Esophagus squamous epithelium (tissue), 5 donors: ENCODE measurements at regions not wholly inside any gene's neighbourhood (a gene's known extent, or its start where the extent isn't known, plus 50 kb on each side); places are given as distances from the start of the nearest gene placed in this dataset.

Source experiments
- DNase-seq: peaks from one replicate; lab custom pipeline; 2025; lab: John Stamatoyannopoulos, UW
- H3K27ac ChIP-seq, 4 donors: fragments of 200-600 bp; sonication (generic); one replicate each; pipeline ENCODE4 v1.5.1; 2016 to 2019; ENCODE audit warnings: mild to moderate bottlenecking in 1 of 4
- H3K27me3 ChIP-seq, 4 donors: fragments of 200-600 bp; sonication (generic); 1 replicate in 3 of 4; 2 replicates in 1 of 4; pipeline versions ENCODE4 v1.5.1 to v1.6.0; 2017 to 2021; ENCODE audit warnings: antibody characterized with exemption in 1 of 4
- H3K36me3 ChIP-seq, 3 donors: fragments of 200-600 bp; sonication (generic); one replicate each; pipeline ENCODE4 v1.5.1; 2016 to 2019
- H3K4me1 ChIP-seq, 3 donors: fragments of 200-600 bp; sonication (generic); one replicate each; pipeline ENCODE4 v1.5.1; 2017 to 2019
- H3K4me3 ChIP-seq, 4 donors: fragments of 200-600 bp; sonication (generic); 1 replicate in 3 of 4; 2 replicates in 1 of 4; pipeline ENCODE4 v1.5.1; 2016 to 2019; ENCODE audit warnings: mild to moderate bottlenecking in 2 of 4, moderate library complexity in 1 of 4
- H3K9me3 ChIP-seq, 3 donors: fragments of 200-600 bp; sonication (generic); one replicate each; pipeline ENCODE4 v1.5.1; 2016 to 2019
- POLR2A ChIP-seq, 4 donors: fragments of 450-650 bp; IDR thresholded peaks; one replicate each; pipeline ENCODE4 v1.6.1; 2017; ENCODE audit warnings: antibody characterized with exemption in 4 of 4, mild to moderate bottlenecking in 4 of 4, moderate library complexity in 3 of 4
- WGBS, 2 donors: methylation state at CpG; one replicate each; pipeline ENCODE4 v1.1.5; 2018; 5-methylcytosine and 5-hydroxymethylcytosine counted together
- intact Hi-C: fragments of 100-400 bp; cut with DNase I; formaldehyde crosslinking; loops from one replicate; pipeline ENCODE4 v1.15.0; 2022
- TF ChIP-seq, protein P1 (sequence below), 6 experiments: fragments of 450-650 bp in 4 of 6; fragments of 200-600 bp in 2 of 6; sonication (generic) in 2 of 6; IDR thresholded peaks; one replicate each; pipeline ENCODE4 v1.5.1; 2016 to 2019; ENCODE audit warnings: antibody characterized with exemption in 6 of 6, mild to moderate bottlenecking in 4 of 6, moderate library complexity in 4 of 6
- donor health status: DM: yes; HTN: yes; CAD: no.

DNA sequence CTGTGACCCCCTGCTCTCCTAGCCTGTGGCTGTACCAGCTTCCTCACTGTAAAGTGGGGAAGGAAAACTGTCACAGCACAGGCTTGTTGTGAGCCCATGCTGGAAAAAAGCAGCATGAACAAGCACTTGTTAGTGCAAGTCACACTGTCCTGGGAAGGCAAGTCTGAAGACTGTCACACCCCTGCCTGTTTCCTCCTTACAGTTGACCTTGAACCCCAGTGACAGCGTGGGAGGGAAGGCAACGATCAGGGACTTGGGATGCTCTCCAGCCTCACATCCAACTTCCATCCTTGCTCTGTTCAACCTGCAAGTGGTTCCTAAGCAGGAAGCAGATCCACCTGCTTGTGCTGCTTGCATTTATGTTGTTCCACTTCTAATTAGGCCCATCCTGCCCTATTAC is 311.3 kb upstream of the KLHL29 start:
- no peaks in the 10 kb centered on the region for H3K4me1 ChIP-seq
- H3K27ac ChIP-seq = no peak overlapping the region
- H3K27me3 ChIP-seq = no peaks in the 10 kb centered on the region
- intact Hi-C loops = no loop called here
- TF ChIP-seq POLR2A (IDR thresholded peaks at IDR 0.05) = no peak
- TF ChIP-seq, protein P1, sequence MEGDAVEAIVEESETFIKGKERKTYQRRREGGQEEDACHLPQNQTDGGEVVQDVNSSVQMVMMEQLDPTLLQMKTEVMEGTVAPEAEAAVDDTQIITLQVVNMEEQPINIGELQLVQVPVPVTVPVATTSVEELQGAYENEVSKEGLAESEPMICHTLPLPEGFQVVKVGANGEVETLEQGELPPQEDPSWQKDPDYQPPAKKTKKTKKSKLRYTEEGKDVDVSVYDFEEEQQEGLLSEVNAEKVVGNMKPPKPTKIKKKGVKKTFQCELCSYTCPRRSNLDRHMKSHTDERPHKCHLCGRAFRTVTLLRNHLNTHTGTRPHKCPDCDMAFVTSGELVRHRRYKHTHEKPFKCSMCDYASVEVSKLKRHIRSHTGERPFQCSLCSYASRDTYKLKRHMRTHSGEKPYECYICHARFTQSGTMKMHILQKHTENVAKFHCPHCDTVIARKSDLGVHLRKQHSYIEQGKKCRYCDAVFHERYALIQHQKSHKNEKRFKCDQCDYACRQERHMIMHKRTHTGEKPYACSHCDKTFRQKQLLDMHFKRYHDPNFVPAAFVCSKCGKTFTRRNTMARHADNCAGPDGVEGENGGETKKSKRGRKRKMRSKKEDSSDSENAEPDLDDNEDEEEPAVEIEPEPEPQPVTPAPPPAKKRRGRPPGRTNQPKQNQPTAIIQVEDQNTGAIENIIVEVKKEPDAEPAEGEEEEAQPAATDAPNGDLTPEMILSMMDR (IDR thresholded peaks at IDR 0.05) = no peak
- H3K4me3 ChIP-seq = no peak overlapping the region
- no peak for DNase-seq
- 0 to 19% methylated on average over 1 to 2 of the region's 2 CpGs for WGBS, 2 donors
- no peaks in the 10 kb centered on the region for H3K9me3 ChIP-seq
- no peaks in the 10 kb centered on the region for H3K36me3 ChIP-seq

DNA sequence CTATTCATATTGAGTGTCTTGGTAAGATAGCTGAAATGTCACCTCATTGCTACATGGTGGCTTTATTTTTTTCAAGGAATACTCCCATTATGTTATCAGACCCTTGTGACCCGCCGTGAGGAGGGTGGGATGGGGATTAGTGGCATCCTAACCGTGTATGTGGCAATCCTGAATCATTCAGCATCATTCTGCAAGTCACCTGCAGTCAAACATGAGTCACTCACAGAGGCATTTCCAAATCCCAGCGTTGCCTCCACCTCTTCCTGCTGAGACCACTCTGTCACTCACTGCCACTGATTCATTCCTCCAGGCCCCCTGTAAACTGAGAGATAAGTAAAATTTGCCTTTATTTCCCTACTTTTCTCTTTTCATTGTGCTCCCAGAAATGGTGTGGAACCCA is 307.4 kb upstream of the KLHL29 start:
- WGBS, 2 donors = 43 to 62% methylated on average over 4 of the region's 4 CpGs
- Histone ChIP-seq H3K4me3 (no peak overlapping the region), H3K4me1 (no peaks in the 10 kb centered on the region), H3K27me3 (no peaks in the 10 kb centered on the region), H3K9me3 (no peaks in the 10 kb centered on the region), H3K27ac (no peak overlapping the region), H3K36me3 (no peaks in the 10 kb centered on the region)
- no peak for DNase-seq
- intact Hi-C loops = no loop called here
- TF ChIP-seq, protein P1 (IDR thresholded peaks at IDR 0.05) = no peak
- TF ChIP-seq POLR2A (IDR thresholded peaks at IDR 0.05) = no peak

DNA sequence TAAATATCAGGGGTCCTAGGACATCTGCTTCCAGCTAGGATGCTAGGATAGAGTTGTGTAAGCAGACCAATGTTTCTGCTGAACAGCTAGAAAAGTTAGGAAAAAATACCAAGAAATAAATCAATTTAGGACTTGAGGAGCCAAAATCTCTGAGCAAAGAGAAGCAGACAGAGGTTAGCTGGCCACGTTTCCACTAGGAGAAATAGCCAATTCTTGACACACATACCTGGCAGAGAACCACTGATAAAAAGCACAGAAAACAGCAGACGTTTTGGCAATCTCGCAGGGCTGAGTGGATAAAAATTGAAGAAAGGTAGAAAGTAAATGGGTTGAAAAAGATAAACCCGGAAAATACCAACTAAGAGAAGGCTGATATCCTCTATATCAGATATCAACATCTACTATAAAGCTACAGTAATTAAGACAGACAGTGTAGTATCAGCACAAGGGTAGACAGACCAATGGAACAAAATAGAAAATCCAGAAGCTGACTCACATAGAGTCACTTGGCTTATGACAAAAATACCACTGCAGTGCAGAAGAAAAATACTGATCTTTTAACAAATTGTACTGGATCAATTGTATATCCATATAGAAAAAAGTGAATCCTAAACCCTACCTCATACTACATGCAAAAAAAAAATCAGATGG is 306.1 kb upstream of the KLHL29 start:
- intact Hi-C loops = no loop called here
- Histone ChIP-seq H3K4me3 (no peak overlapping the region), H3K36me3 (no peaks in the 10 kb centered on the region), H3K4me1 (no peaks in the 10 kb centered on the region), H3K27me3 (no peaks in the 10 kb centered on the region), H3K27ac (no peak overlapping the region), H3K9me3 (no peaks in the 10 kb centered on the region)
- TF ChIP-seq POLR2A (IDR thresholded peaks at IDR 0.05) = no peak
- TF ChIP-seq, protein P1 (IDR thresholded peaks at IDR 0.05) = no peak
- no peak for DNase-seq
- 46 to 55% methylated on average over 4 of the region's 4 CpGs for WGBS, 2 donors

DNA sequence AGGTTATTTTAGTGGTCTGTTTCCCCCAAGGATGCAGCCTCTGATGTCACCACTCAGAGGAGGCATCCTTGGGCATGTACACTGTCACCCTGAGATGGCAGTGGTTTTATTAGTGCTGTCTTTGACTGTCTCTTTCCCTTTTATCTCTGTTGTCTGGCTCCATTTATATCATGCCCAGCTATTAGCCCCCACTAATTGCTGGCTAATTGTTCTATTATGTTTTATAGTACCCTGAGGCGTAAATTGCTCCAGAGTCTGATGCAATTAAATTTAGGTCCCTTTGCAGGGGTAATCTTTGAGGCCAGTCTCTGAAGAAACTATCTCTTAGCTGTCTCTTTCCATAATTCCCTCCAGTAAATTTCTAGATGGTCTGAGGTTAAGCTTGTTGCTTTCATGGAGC is 301.0 kb upstream of the KLHL29 start:
- intact Hi-C loops = no loop called here
- TF ChIP-seq, protein P1 (IDR thresholded peaks at IDR 0.05) = no peak
- no peak for TF ChIP-seq POLR2A (IDR thresholded peaks at IDR 0.05)
- DNase-seq = no peak
- H3K27me3 ChIP-seq = no peaks in the 10 kb centered on the region
- no peak overlapping the region for H3K27ac ChIP-seq
- no peaks in the 10 kb centered on the region for H3K36me3 ChIP-seq
- H3K9me3 ChIP-seq = no peaks in the 10 kb centered on the region
- WGBS, 2 donors = 73 to 88% methylated on average over 1 of the region's 1 CpG
- H3K4me1 ChIP-seq = no peaks in the 10 kb centered on the region
- H3K4me3 ChIP-seq = no peak overlapping the region

DNA sequence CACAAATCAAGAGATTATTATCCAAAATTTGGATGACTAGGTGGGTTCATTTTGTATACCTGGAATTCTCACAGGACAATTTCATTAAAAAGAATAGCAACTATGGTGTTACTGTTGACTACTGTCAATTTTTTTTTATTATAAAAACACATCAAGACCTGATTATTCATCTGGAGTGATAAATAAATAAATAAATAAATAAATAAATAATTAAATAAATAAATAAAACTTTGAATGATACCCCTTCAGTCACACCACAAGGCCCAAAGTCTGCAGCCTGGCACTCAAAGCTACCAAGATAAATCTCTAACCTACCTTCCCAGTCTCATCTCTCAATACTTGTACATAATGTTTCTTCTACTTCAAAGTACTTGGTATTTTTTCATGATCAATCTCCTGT is 294.0 kb upstream of the KLHL29 start:
- H3K4me3 ChIP-seq = no peak overlapping the region
- intact Hi-C loops = no loop called here
- TF ChIP-seq, protein P1 (IDR thresholded peaks at IDR 0.05) = no peak
- no peak for TF ChIP-seq POLR2A (IDR thresholded peaks at IDR 0.05)

More for the DNA sequence above, 294.0 kb upstream of the KLHL29 start:
- no peak for DNase-seq
- Histone ChIP-seq H3K36me3 (no peaks in the 10 kb centered on the region), H3K27me3 (no peaks in the 10 kb centered on the region), H3K9me3 (no peaks in the 10 kb centered on the region), H3K27ac (no peak overlapping the region), H3K4me1 (no peaks in the 10 kb centered on the region)
